CD4-positive, alpha-beta T cell (primary cell): ENCODE measurements at regions not wholly inside any gene's neighbourhood (a gene's known extent, or its start where the extent isn't known, plus 50 kb on each side); places are given as distances from the start of the nearest gene placed in this dataset.

Experiments used
- ATAC-seq: fragments of 200-7000 bp; cut with Tn5 transposase; one replicate; pipeline ENCODE4 v1.10.0; 2022; ENCODE audit warnings: mild to moderate bottlenecking; ENCODE audit not compliant: poor library complexity
- CTCF ChIA-PET: fragments of 350-600 bp; sonication (Branson Sonifier 250); formaldehyde crosslinking; loops from one replicate; lab custom pipeline; 2021; ENCODE audit warnings: antibody characterized with exemption, inconsistent platforms; lab: Charles Lee
- POLR2A ChIA-PET: fragments of 350-600 bp; sonication (Branson Sonifier 250); formaldehyde crosslinking; loops from one replicate; lab custom pipeline; 2021; ENCODE audit warnings: antibody characterized with exemption, inconsistent platforms; lab: Charles Lee
- DNase-seq, 14 experiments: peaks; one replicate each; pipeline ENCODE4 v3.0.0-alpha.2; 2013 to 2020; ENCODE audit warnings: mixed read lengths in 2 of 14
- H3K27ac ChIP-seq, 2 donors: one replicate each; pipeline versions ENCODE4 v1.5.1 to v1.7.0; 2013; ENCODE audit warnings: low read length in 2 of 2, low read depth in 1 of 2, mild to moderate bottlenecking in 1 of 2
- H3K27me3 ChIP-seq, 2 experiments: 1 replicate in 1 of 2; 2 replicates in 1 of 2; pipeline versions ENCODE4 v1.6.1 to v1.7.0; 2013; ENCODE audit warnings: low read length in 2 of 2, control low read depth in 1 of 2, mild to moderate bottlenecking in 1 of 2, moderate library complexity in 1 of 2; ENCODE audit not compliant: insufficient read depth in 2 of 2, control insufficient read depth in 1 of 2
- H3K36me3 ChIP-seq: one replicate; pipeline ENCODE4 v1.6.1; 2013; ENCODE audit warnings: low read length, control low read depth; ENCODE audit not compliant: insufficient read depth
- H3K4me1 ChIP-seq: one replicate; pipeline ENCODE4 v1.6.1; 2013; ENCODE audit warnings: low read length, control low read depth; ENCODE audit not compliant: insufficient read depth
- H3K4me3 ChIP-seq: one replicate; pipeline ENCODE4 v1.5.1; 2013; ENCODE audit warnings: mild to moderate bottlenecking, low read length, moderate library complexity
- H3K9me3 ChIP-seq, 2 experiments: 1 replicate in 1 of 2; 2 replicates in 1 of 2; pipeline versions ENCODE4 v1.6.1 to v1.7.0; 2013; ENCODE audit warnings: low read length in 2 of 2, mild to moderate bottlenecking in 2 of 2, control low read depth in 1 of 2, moderate library complexity in 1 of 2; ENCODE audit not compliant: control insufficient read depth in 1 of 2, insufficient read depth in 1 of 2
- H3K27ac Mint-ChIP-seq: one replicate; pipeline ENCODE4 v1.8.0; 2020; ENCODE audit warnings: mixed read lengths
- H3K27me3 Mint-ChIP-seq: one replicate; pipeline ENCODE4 v1.8.0; 2021; ENCODE audit warnings: mixed read lengths
- H3K36me3 Mint-ChIP-seq: one replicate; pipeline ENCODE4 v1.8.0; 2021; ENCODE audit warnings: low read depth, mixed read lengths
- H3K4me1 Mint-ChIP-seq: one replicate; pipeline ENCODE4 v1.8.0; 2021; ENCODE audit warnings: low read depth, mixed read lengths
- H3K4me3 Mint-ChIP-seq: one replicate; pipeline ENCODE4 v1.8.0; 2020; ENCODE audit warnings: mild to moderate bottlenecking, mixed read lengths
- H3K9me3 Mint-ChIP-seq: one replicate; pipeline ENCODE4 v1.8.0; 2020; ENCODE audit warnings: mixed read lengths
- intact Hi-C, 2 experiments: fragments of 100-400 bp; cut with DNase I in 1 of 2; cut with micrococcal nuclease in 1 of 2; formaldehyde crosslinking; loops; one replicate each; pipeline versions ENCODE4 v1.15.1 to v1.9.0; 2023 to 2025; cut with DNase I, micrococcal nuclease
- TF ChIP-seq, protein P1 (sequence below): fragments of 200-600 bp; IDR thresholded peaks from one replicate; pipeline ENCODE4 v1.8.0; 2022; ENCODE audit warnings: antibody characterized with exemption, mild to moderate bottlenecking

DNA sequence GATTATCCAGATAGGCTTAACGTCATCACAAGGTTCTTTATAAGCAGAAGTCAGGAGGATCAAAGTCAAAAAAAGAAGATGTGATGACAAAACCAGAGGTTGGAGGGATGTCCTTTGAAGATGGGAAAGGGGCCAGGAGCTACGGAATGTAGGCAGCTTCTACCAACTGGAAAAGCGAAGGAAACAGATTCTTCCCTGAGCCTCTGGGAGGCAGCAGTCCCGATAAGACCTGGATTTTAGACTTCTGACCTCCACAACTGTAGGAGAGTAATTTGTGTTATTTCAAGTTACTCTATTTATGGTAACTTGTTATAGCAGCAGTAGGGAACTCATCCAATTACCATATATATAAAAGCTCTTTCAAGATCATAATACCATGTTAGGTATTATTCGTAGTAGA lies 98.8 kb upstream of the MYCBP2 start:
- no peaks in the 10 kb centered on the region for H3K36me3 Mint-ChIP-seq
- ChIA-PET CTCF (no interaction called here), POLR2A (no interaction called here)
- intact Hi-C loops, result no loop called here
- H3K9me3 ChIP-seq, result no peaks in the 10 kb centered on the region
- H3K4me1 Mint-ChIP-seq, result no peaks in the 10 kb centered on the region
- H3K27me3 Mint-ChIP-seq, result no peaks in the 10 kb centered on the region
- ATAC-seq, result no peak
- no peak overlapping the region for H3K27ac ChIP-seq
- no peak overlapping the region for H3K27ac Mint-ChIP-seq
- H3K4me1 ChIP-seq, result no peaks in the 10 kb centered on the region
- TF ChIP-seq, protein P1, sequence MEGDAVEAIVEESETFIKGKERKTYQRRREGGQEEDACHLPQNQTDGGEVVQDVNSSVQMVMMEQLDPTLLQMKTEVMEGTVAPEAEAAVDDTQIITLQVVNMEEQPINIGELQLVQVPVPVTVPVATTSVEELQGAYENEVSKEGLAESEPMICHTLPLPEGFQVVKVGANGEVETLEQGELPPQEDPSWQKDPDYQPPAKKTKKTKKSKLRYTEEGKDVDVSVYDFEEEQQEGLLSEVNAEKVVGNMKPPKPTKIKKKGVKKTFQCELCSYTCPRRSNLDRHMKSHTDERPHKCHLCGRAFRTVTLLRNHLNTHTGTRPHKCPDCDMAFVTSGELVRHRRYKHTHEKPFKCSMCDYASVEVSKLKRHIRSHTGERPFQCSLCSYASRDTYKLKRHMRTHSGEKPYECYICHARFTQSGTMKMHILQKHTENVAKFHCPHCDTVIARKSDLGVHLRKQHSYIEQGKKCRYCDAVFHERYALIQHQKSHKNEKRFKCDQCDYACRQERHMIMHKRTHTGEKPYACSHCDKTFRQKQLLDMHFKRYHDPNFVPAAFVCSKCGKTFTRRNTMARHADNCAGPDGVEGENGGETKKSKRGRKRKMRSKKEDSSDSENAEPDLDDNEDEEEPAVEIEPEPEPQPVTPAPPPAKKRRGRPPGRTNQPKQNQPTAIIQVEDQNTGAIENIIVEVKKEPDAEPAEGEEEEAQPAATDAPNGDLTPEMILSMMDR, result no peak
- peaks cover 0 to 4% of the 10 kb centered on the region in 2 experiments for H3K27me3 ChIP-seq
- H3K4me3 ChIP-seq, result no peak overlapping the region
- DNase-seq, result no peak
- H3K9me3 Mint-ChIP-seq, result no peaks in the 10 kb centered on the region
- no peaks in the 10 kb centered on the region for H3K36me3 ChIP-seq
- no peak overlapping the region for H3K4me3 Mint-ChIP-seq

DNA sequence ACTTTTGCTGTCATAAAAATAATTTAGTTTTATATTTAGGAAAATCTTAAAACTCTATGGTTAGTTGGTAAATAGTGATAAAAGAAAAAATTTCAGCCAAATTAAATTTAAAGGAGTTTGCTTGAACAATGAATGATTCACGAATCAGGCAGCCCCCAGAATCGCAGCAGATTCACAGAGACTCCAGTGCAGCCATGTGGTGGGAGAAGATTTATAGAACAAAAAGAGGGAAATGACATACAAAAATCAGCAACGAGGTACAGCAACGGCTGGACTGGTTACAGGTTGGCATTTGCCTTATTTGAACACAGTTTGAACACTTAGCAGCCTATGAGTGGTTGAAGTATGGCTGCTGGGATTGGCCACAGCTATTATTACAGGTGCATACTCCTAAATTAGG lies 96.4 kb upstream of the MYCBP2 start:
- Histone ChIP-seq H3K4me1 (no peaks in the 10 kb centered on the region), H3K36me3 (no peaks in the 10 kb centered on the region), H3K27ac (no peak overlapping the region), H3K4me3 (no peak overlapping the region), H3K27me3 (peaks cover 0 to 4% of the 10 kb centered on the region in 2 experiments), H3K9me3 (no peaks in the 10 kb centered on the region)
- H3K36me3 Mint-ChIP-seq, result no peaks in the 10 kb centered on the region
- DNase-seq (no peak), ATAC-seq (no peak)
- TF ChIP-seq, protein P1, result no peak
- intact Hi-C loops, result no loop called here
- no peaks in the 10 kb centered on the region for H3K27me3 Mint-ChIP-seq
- H3K4me3 Mint-ChIP-seq, result no peak overlapping the region
- POLR2A ChIA-PET, result no interaction called here
- H3K9me3 Mint-ChIP-seq, result peaks cover 2% of the 10 kb centered on the region
- H3K4me1 Mint-ChIP-seq, result no peaks in the 10 kb centered on the region
- CTCF ChIA-PET, result no interaction called here
- H3K27ac Mint-ChIP-seq, result no peak overlapping the region

DNA sequence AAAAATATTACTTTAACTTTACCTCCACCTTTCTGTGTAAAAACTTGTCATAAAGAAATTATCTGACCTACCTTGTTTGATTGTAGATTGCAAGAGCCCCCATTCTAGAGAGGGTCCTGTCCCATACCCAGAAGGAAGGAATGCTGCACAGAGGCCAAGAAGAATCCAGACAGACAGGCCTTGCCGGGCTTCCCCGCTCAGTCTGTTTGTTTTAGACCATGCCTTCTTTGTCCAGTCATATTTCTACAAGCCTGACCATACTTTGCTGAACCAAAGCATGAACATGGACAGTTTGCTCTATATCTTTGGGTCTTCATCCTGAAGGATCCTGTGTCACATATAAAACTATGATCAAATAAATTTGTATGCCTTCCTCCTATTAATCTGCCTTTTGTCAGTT lies 95.8 kb upstream of the MYCBP2 start:
- ChIA-PET CTCF (no interaction called here), POLR2A (no interaction called here)
- Mint-ChIP-seq H3K36me3 (no peaks in the 10 kb centered on the region), H3K27ac (no peak overlapping the region), H3K4me1 (no peaks in the 10 kb centered on the region), H3K27me3 (no peaks in the 10 kb centered on the region), H3K4me3 (no peak overlapping the region), H3K9me3 (peaks cover 2% of the 10 kb centered on the region)
- Histone ChIP-seq H3K36me3 (no peaks in the 10 kb centered on the region), H3K27ac (no peak overlapping the region), H3K9me3 (no peaks in the 10 kb centered on the region), H3K27me3 (peaks cover 0 to 4% of the 10 kb centered on the region in 2 experiments), H3K4me3 (no peak overlapping the region), H3K4me1 (no peaks in the 10 kb centered on the region)
- no peak for DNase-seq
- no peak for ATAC-seq
- TF ChIP-seq, protein P1, result no peak
- intact Hi-C loops, result no loop called here
